A673 (cell line): ENCODE measurements at regions not wholly inside any gene's neighbourhood (a gene's known extent, or its start where the extent isn't known, plus 50 kb on each side); places are given as distances from the start of the nearest gene placed in this dataset.

ENCODE experiments used
- CTCF ChIP-seq: fragments of 300-800, 200-600 bp; sonication (generic); conservative IDR thresholded peaks from 2 replicates; pipeline ENCODE4 v1.5.1; 2017; ENCODE audit warnings: low read depth, mild to moderate bottlenecking, antibody characterized with exemption, low read length, moderate library complexity, mixed read lengths
- EZH2 ChIP-seq: fragments of 200-600 bp; sonication (generic); IDR thresholded peaks from 2 replicates; pipeline ENCODE4 v1.6.1; 2017; ENCODE audit warnings: borderline replicate concordance, low read depth, mild to moderate bottlenecking, mixed read lengths, antibody characterized with exemption, low read length; ENCODE audit not compliant: poor library complexity, severe bottlenecking

GRCh38 chr6:102736941-102737368, 1343.4 kb downstream of the GRIK2 start:
- no peak for TF ChIP-seq CTCF
- no peak for TF ChIP-seq EZH2
